Thymus (tissue), 11 donors: ENCODE measurements at regions not wholly inside any gene's neighbourhood (a gene's known extent, or its start where the extent isn't known, plus 50 kb on each side); places are given as distances from the start of the nearest gene placed in this dataset.

Experiments used
- DNase-seq, 9 donors: peaks; one replicate each; pipeline ENCODE4 v3.0.0-alpha.2; 2013; ENCODE audit warnings: low spot score in 9 of 9, low read depth in 6 of 9, missing footprints in 1 of 9
- H3K27ac ChIP-seq, 2 donors: one replicate each; pipeline ENCODE4 v1.5.1; 2013; ENCODE audit warnings: control low read depth in 1 of 2, low read depth in 1 of 2, low read length in 1 of 2, mild to moderate bottlenecking in 1 of 2, moderate library complexity in 1 of 2
- H3K27me3 ChIP-seq, 2 donors: one replicate each; pipeline ENCODE4 v1.5.1; 2013; ENCODE audit warnings: low read length in 1 of 2; ENCODE audit not compliant: control insufficient read depth in 2 of 2, insufficient read depth in 1 of 2
- H3K36me3 ChIP-seq, 2 donors: one replicate each; pipeline ENCODE4 v1.5.1; 2013; ENCODE audit warnings: low read length in 1 of 2, mild to moderate bottlenecking in 1 of 2, moderate library complexity in 1 of 2; ENCODE audit not compliant: control insufficient read depth in 2 of 2, insufficient read depth in 2 of 2
- H3K4me1 ChIP-seq, 2 donors: one replicate each; pipeline ENCODE4 v1.5.1; 2013; ENCODE audit warnings: low read length in 2 of 2; ENCODE audit not compliant: control insufficient read depth in 2 of 2, insufficient read depth in 2 of 2
- H3K4me3 ChIP-seq, 2 donors: one replicate each; pipeline ENCODE4 v1.5.1; 2013; ENCODE audit warnings: low read length in 2 of 2, control low read depth in 1 of 2, mild to moderate bottlenecking in 1 of 2
- H3K9me3 ChIP-seq, 2 donors: one replicate each; pipeline ENCODE4 v1.5.1; 2013; ENCODE audit warnings: low read length in 1 of 2, mild to moderate bottlenecking in 1 of 2; ENCODE audit not compliant: control insufficient read depth in 2 of 2, insufficient read depth in 1 of 2
- WGBS: extraction: QIAGEN DNeasy Blood & Tissue Kit; methylation state at CpG from one replicate; pipeline ENCODE4 v1.1.7; 2013; 5-methylcytosine and 5-hydroxymethylcytosine counted together
- donor health status: healthy.

DNA sequence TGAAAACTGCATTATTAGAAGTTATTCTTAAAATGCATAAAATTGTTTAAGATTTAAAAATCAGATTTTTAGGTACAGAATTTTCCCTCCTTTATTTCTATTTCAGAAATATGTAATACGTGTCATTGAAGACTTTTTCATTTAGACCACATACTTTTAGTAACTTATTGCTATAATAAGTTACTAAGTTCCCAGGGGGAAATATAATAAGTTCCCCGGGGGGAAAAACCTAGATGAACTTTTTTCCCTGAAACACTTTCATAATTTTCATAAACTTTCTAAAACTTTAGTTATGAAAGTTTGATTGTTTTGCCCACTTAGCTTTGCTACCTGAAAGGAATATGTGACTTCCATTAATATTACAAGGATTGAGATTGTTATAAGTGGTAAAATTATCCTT is 1341.5 kb upstream of the IGFBP7 start:
- WGBS = 65% methylated on average over 2 of the region's 2 CpGs
- Histone ChIP-seq H3K9me3 (peaks cover 0 to 13% of the 10 kb centered on the region in 2 donors), H3K4me3 (no peak overlapping the region), H3K27ac (no peak overlapping the region), H3K27me3 (no peaks in the 10 kb centered on the region), H3K36me3 (no peaks in the 10 kb centered on the region), H3K4me1 (no peaks in the 10 kb centered on the region)
- DNase-seq = no peak

DNA sequence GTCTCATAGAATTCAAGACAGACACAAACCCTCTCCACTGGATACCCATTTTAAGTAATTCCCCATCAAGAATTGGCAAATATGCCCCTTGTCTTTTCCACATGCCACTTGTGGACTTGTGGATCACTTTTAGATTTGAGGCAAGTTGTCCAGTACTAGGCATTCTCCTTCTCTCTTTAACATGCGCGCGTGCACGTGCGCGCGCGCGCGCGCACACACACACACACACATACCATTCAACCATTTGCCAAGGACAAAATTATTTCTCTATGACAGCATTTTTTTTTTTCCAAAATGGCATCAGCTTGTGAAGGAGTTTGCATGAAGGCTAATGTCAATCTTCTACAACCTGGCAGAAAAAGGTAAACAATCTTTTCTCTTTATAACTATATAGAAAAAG is 1325.7 kb upstream of the IGFBP7 start:
- Histone ChIP-seq H3K9me3 (no peaks in the 10 kb centered on the region), H3K4me3 (no peak overlapping the region), H3K36me3 (no peaks in the 10 kb centered on the region), H3K4me1 (no peaks in the 10 kb centered on the region), H3K27ac (no peak overlapping the region), H3K27me3 (no peaks in the 10 kb centered on the region)
- 92% methylated on average over 11 of the region's 11 CpGs for WGBS
- DNase-seq = no peak

DNA sequence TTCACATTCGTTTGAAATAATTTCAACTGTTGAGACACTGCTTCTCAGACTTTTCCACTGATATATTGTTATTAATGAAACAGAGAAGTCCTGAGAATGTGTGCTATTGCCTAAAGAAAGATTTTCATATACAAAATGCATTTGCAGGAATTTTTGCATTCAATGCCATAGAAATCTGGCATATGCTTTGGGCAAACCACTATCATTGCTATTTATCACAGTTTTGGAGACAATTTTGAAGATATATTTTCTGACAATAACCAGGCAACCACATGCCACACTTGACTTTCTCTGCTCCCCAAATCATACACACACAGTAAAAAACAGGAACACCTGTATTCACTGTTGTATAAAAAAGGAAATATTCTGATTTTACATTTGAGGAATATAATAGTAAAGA is 1303.7 kb upstream of the IGFBP7 start:
- WGBS = 35% methylated on average over 1 of the region's 1 CpG
- Histone ChIP-seq H3K27me3 (no peaks in the 10 kb centered on the region), H3K9me3 (no peaks in the 10 kb centered on the region), H3K36me3 (no peaks in the 10 kb centered on the region), H3K4me3 (no peak overlapping the region), H3K4me1 (no peaks in the 10 kb centered on the region), H3K27ac (no peak overlapping the region)
- no peak for DNase-seq

DNA sequence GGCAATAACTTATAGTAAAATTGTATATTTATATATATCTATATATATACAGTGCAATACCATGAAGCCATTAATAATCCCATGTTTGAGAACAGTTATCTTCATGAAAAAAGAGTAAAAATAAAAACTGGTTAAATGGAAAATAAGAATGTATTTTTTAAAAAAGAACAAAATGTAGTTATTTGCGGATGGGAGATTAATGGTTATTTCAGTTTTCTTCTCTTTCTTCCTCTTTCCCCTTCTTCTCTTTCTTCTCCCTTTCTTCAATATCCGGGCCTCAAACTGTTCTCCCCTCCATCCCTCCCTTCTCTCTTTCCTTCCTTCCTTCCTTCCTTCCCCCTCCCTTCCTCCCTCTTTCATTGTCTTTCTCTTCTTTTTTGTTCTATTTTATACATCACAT is 1301.7 kb upstream of the IGFBP7 start:
- Histone ChIP-seq H3K4me1 (no peaks in the 10 kb centered on the region), H3K27me3 (no peaks in the 10 kb centered on the region), H3K4me3 (no peak overlapping the region), H3K9me3 (no peaks in the 10 kb centered on the region), H3K36me3 (no peaks in the 10 kb centered on the region), H3K27ac (no peak overlapping the region)
- 79% methylated on average over 2 of the region's 2 CpGs for WGBS
- no peak for DNase-seq

DNA sequence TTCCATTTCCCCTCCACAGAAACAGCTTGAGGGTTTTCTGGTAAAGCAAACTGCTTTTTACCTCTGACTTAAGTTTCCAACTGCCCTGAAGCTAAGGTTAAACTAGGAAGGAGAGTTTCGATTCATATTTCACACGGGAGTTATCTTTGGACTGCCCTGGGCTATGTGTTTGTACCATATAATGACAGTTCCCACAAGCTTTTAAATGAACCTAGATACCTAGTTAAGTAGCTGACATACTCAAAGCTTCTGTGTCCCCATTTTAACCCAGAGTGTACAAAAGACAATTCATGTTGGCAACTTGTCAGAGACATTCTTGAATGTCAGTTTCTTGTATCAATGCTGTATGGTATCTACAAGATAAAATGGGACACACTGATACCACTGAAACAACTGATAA is 1296.6 kb upstream of the IGFBP7 start:
- WGBS = 88% methylated on average over 2 of the region's 2 CpGs
- DNase-seq = no peak
- Histone ChIP-seq H3K36me3 (no peaks in the 10 kb centered on the region), H3K9me3 (no peaks in the 10 kb centered on the region), H3K4me1 (no peaks in the 10 kb centered on the region), H3K27ac (no peak overlapping the region), H3K27me3 (no peaks in the 10 kb centered on the region), H3K4me3 (no peak overlapping the region)

DNA sequence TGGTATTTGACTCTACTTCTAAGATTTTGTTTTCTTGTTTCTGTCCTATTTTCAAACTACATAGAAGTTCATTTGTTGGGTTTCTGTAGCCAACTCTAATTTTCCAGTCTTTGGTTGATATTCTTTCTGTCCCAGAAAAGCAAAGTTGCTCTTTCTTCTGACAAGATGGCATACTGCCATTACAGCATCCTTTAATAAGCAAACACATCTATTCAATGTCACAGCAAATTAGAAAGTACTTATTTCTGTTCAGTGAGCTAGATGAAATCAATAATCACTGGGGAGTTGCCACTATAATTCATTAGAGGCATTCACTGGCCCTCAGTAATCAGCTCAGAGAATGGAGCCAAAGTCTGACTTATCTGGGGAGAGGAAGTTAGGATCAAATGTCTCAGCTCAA is 1258.0 kb upstream of the IGFBP7 start:
- Histone ChIP-seq H3K27ac (no peak overlapping the region), H3K9me3 (peaks cover 0 to 5% of the 10 kb centered on the region in 2 donors), H3K4me3 (no peak overlapping the region), H3K27me3 (no peaks in the 10 kb centered on the region), H3K4me1 (no peaks in the 10 kb centered on the region), H3K36me3 (no peaks in the 10 kb centered on the region)
- DNase-seq = no peak

DNA sequence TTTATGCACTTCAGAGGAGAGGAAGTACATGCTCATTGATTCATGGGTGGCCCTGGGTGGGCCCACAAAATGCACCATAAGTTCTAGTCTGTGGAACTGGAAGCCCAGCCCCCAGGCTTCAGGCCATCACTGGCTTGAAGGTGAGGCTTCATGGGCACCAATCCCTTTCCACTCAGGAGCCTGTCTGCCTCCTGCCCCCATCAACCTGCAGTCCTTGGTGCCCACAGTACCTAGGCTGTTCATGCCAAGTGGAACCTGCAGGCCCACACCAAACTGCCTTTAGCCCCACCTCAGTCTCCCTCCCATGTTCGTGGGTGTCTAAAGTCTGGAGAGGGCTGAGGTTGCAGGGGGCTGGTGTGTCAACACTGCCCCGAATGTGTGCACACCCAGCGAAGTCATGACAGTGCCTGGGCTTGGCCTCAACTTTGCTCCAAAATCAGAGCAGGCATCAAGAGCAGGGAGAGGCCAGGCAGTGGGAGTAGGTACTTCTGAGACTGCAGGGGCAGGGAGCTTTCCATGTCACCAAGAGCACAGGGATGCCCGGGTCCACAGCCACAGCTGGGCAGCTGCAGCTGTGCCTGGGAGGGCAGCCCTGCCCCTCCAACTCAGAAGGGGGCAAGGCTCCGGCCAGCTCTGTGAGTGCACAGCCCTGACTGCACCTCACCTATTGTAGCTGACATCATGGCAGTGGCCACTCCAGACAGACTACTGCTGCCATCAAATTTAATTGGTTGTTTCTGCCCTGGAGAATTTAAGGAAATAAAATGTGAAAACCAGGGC is 1250.4 kb upstream of the IGFBP7 start:
- Histone ChIP-seq H3K36me3 (no peaks in the 10 kb centered on the region), H3K27ac (no peak overlapping the region), H3K4me3 (no peak overlapping the region), H3K27me3 (no peaks in the 10 kb centered on the region), H3K9me3 (peaks cover 2 to 22% of the 10 kb centered on the region in 2 donors), H3K4me1 (no peaks in the 10 kb centered on the region)
- WGBS = 89% methylated on average over 5 of the region's 5 CpGs
- DNase-seq = no peak

DNA sequence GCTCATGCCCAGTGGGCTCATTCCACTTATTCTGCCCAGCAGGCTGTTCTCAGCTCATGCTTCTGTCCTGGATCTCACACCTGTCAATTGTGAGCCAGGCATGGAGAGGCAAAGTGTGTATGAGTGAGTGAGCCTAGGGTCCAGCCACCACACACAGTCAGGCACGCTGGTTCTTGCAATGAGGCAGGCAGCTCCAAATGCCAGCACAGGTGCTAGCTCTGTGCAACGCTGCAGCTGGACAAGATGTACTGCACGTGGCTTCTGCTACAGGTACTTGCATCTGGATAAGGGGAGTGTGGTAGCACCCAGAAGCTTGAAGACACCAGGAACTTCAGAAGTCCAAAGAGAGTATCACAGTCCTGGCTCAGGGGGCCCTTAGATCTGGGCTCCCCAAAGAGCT is 1249.4 kb upstream of the IGFBP7 start:
- no peaks in the 10 kb centered on the region for H3K27me3 ChIP-seq

DNA sequence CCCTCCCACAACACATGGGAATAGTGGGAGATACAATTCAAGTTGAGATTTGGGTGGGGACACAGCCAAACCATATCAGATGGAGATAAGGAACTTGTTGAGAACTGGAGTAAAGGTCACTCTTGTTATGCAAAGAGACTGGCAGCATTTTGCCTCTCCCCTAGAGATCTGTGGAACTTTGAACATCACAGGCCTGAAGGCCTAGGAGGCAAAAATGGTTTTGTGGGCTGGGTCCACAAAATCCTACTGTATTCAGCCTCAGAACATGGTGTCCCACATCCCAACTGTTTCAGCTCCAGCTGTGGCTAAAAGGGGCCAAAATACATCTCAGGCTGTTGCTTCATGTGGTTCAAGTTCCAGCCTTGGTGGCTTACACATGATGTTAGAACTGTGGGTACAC is 1247.8 kb upstream of the IGFBP7 start:
- DNase-seq = no peak
- no peaks in the 10 kb centered on the region for H3K36me3 ChIP-seq
- H3K4me3 ChIP-seq = no peak overlapping the region
- H3K27me3 ChIP-seq = no peaks in the 10 kb centered on the region
- H3K9me3 ChIP-seq = peaks cover 2 to 22% of the 10 kb centered on the region in 2 donors
- no peaks in the 10 kb centered on the region for H3K4me1 ChIP-seq
- H3K27ac ChIP-seq = no peak overlapping the region

More for the DNA sequence above, 1249.4 kb upstream of the IGFBP7 start:
- Histone ChIP-seq H3K27ac (no peak overlapping the region), H3K9me3 (peaks cover 2 to 22% of the 10 kb centered on the region in 2 donors), H3K4me3 (no peak overlapping the region), H3K36me3 (no peaks in the 10 kb centered on the region), H3K4me1 (no peaks in the 10 kb centered on the region)
- no peak for DNase-seq
- 88% methylated on average over 3 of the region's 3 CpGs for WGBS
